ENCODE measurements at regions not wholly inside any gene's neighbourhood (a gene's known extent, or its start where the extent isn't known, plus 50 kb on each side); places are given as distances from the start of the nearest gene placed in this dataset.

GRCh38 chr6:40922281-40922680 lies 116.7 kb downstream of the UNC5CL start:
- in situ Hi-C loops (cut with MboI; ENCODE audit: low sequenced_read_pairs in 4 of 4) (no loop called here), intact Hi-C loops (cut with DNase I; ENCODE audit: low total_unique reads) (no loop called here)
- DNase-seq (no peak), ATAC-seq (no peak)
- no peaks in the 10 kb centered on the region for H3K27me3 ChIP-seq
- no peaks in the 10 kb centered on the region for H3K36me3 ChIP-seq
- TF ChIP-seq POLR2A (IDR thresholded peaks at IDR 0.05) (no peak), CTCF (IDR thresholded peaks at IDR 0.05 in 4 of 5, conservative IDR thresholded peaks at IDR 0.05 in 1 of 5) (no peak)
- no peak overlapping the region for H3K4me3 ChIP-seq
- peaks cover 12 to 14% of the 10 kb centered on the region in 2 donors for H3K4me1 ChIP-seq
- H3K27ac ChIP-seq = no peak overlapping the region
- H3K9me3 ChIP-seq = no peaks in the 10 kb centered on the region

GRCh38 chr6:40918040-40918651 lies 120.9 kb downstream of the UNC5CL start:
- DNase-seq (no peak), ATAC-seq (no peak)
- H3K27ac ChIP-seq = no peak overlapping the region
- H3K36me3 ChIP-seq = no peaks in the 10 kb centered on the region
- H3K27me3 ChIP-seq = no peaks in the 10 kb centered on the region
- intact Hi-C loops (cut with DNase I; ENCODE audit: low total_unique reads) = loop anchor here (1.0 kb wide), 1 partner anchor 110 kb away; no protein-coding TSS in a partner anchor
- no peak overlapping the region for H3K4me3 ChIP-seq
- TF ChIP-seq CTCF (IDR thresholded peaks at IDR 0.05 in 4 of 5, conservative IDR thresholded peaks at IDR 0.05 in 1 of 5) = no peak
- no peak for TF ChIP-seq POLR2A (IDR thresholded peaks at IDR 0.05)
- H3K9me3 ChIP-seq = no peaks in the 10 kb centered on the region
- in situ Hi-C loops (cut with MboI; ENCODE audit: low sequenced_read_pairs in 4 of 4) = no loop called here
- no peaks in the 10 kb centered on the region for H3K4me1 ChIP-seq

GRCh38 chr6:40917603-40918002 lies 121.4 kb downstream of the UNC5CL start:
- intact Hi-C loops (cut with DNase I; ENCODE audit: low total_unique reads) = loop anchor here (1.0 kb wide), 1 partner anchor 111 kb away; no protein-coding TSS in a partner anchor
- no peak overlapping the region for H3K27ac ChIP-seq
- ATAC-seq (no peak), DNase-seq (no peak)
- in situ Hi-C loops (cut with MboI; ENCODE audit: low sequenced_read_pairs in 4 of 4) = no loop called here
- no peaks in the 10 kb centered on the region for H3K9me3 ChIP-seq
- H3K4me3 ChIP-seq = no peak overlapping the region
- H3K4me1 ChIP-seq = no peaks in the 10 kb centered on the region
- no peaks in the 10 kb centered on the region for H3K36me3 ChIP-seq
- no peaks in the 10 kb centered on the region for H3K27me3 ChIP-seq
- no peak for TF ChIP-seq CTCF (IDR thresholded peaks at IDR 0.05 in 4 of 5, conservative IDR thresholded peaks at IDR 0.05 in 1 of 5)
- TF ChIP-seq POLR2A (IDR thresholded peaks at IDR 0.05) = no peak

GRCh38 chr6:40916845-40917244 lies 122.2 kb downstream of the UNC5CL start:
- H3K27ac ChIP-seq = no peak overlapping the region

More at GRCh38 chr6:40916845-40917244, 122.2 kb downstream of the UNC5CL start:
- H3K36me3 ChIP-seq = no peaks in the 10 kb centered on the region
- no peak for TF ChIP-seq POLR2A (IDR thresholded peaks at IDR 0.05)
- TF ChIP-seq CTCF (IDR thresholded peaks at IDR 0.05 in 4 of 5, conservative IDR thresholded peaks at IDR 0.05 in 1 of 5) = no peak
- no peak for DNase-seq
- intact Hi-C loops (cut with DNase I; ENCODE audit: low total_unique reads) (no loop called here), in situ Hi-C loops (cut with MboI; ENCODE audit: low sequenced_read_pairs in 4 of 4) (no loop called here)
- no peaks in the 10 kb centered on the region for H3K9me3 ChIP-seq
- no peak overlapping the region for H3K4me3 ChIP-seq
- H3K4me1 ChIP-seq = no peaks in the 10 kb centered on the region
- ATAC-seq = no peak
- H3K27me3 ChIP-seq = no peaks in the 10 kb centered on the region
